Loucy (cell line): ENCODE measurements at regions not wholly inside any gene's neighbourhood (a gene's known extent, or its start where the extent isn't known, plus 50 kb on each side); places are given as distances from the start of the nearest gene placed in this dataset.

Source experiments
- EZH2phosphoT487 ChIP-seq: fragments of 200-600 bp; IDR thresholded peaks from 2 replicates; pipeline ENCODE4 v1.6.1; 2018; ENCODE audit warnings: antibody characterized with exemption, mild to moderate bottlenecking, moderate library complexity, borderline replicate concordance
- TF ChIP-seq, protein P1 (sequence below): fragments of 200-600 bp; sonication (generic); conservative IDR thresholded peaks from 2 replicates; pipeline ENCODE4 v1.5.1; 2014; ENCODE audit warnings: mild to moderate bottlenecking, antibody characterized with exemption, low read length

DNA sequence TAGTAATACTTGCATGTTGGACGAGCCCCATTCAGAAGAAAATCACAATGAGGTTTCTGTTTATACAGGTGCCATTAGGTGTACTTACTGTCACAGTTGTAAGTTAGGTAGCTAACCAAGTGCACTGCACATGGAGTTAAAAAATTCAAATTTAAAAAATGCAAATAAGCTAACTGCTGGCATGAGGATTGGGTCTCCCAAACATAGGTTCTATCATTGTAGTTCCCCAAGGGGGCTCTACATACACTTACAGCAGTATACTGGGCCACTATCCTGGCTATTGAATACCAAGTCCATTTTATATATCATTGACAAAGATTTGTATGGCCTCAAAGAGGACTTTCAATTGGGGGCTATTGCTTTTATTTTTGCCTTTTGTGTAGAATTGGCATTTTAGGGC lies 153.4 kb downstream of the FMR1NB start:
- TF ChIP-seq, protein P1, sequence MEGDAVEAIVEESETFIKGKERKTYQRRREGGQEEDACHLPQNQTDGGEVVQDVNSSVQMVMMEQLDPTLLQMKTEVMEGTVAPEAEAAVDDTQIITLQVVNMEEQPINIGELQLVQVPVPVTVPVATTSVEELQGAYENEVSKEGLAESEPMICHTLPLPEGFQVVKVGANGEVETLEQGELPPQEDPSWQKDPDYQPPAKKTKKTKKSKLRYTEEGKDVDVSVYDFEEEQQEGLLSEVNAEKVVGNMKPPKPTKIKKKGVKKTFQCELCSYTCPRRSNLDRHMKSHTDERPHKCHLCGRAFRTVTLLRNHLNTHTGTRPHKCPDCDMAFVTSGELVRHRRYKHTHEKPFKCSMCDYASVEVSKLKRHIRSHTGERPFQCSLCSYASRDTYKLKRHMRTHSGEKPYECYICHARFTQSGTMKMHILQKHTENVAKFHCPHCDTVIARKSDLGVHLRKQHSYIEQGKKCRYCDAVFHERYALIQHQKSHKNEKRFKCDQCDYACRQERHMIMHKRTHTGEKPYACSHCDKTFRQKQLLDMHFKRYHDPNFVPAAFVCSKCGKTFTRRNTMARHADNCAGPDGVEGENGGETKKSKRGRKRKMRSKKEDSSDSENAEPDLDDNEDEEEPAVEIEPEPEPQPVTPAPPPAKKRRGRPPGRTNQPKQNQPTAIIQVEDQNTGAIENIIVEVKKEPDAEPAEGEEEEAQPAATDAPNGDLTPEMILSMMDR = peak; percentile 51
- TF ChIP-seq EZH2phosphoT487 = no peak
